Heart left ventricle (tissue), 16 donors: ENCODE measurements at regions not wholly inside any gene's neighbourhood (a gene's known extent, or its start where the extent isn't known, plus 50 kb on each side); places are given as distances from the start of the nearest gene placed in this dataset.

Source experiments
- ATAC-seq, 4 donors: fragments of 200-7000 bp; cut with Tn5 transposase; one replicate each; pipeline ENCODE4 v1.9.1; 2020 to 2022; ENCODE audit warnings: moderate library complexity in 4 of 4, mild to moderate bottlenecking in 3 of 4, moderate number of reproducible peaks in 1 of 4
- DNase-seq, 5 donors: peaks; one replicate each; pipeline ENCODE4 v3.0.0-alpha.2; 2020
- H3K27ac ChIP-seq, 12 donors: fragments of 200-600 bp; sonication (generic) in 4 of 12; one replicate each; pipeline versions ENCODE4 v1.5.0 to v1.8.0; 2016 to 2022; ENCODE audit warnings: mild to moderate bottlenecking in 2 of 12
- H3K27me3 ChIP-seq, 9 donors: fragments of 200-600 bp; sonication (generic) in 2 of 9; one replicate each; pipeline versions ENCODE4 v1.5.1 to v1.8.0; 2016 to 2022; ENCODE audit warnings: mild to moderate bottlenecking in 3 of 9
- H3K36me3 ChIP-seq, 9 donors: fragments of 200-600 bp; sonication (generic) in 2 of 9; one replicate each; pipeline versions ENCODE4 v1.5.0 to v1.8.0; 2018 to 2022; ENCODE audit warnings: mild to moderate bottlenecking in 2 of 9
- H3K4me1 ChIP-seq, 12 donors: fragments of 200-600 bp; sonication (generic) in 4 of 12; one replicate each; pipeline versions ENCODE4 v1.5.0 to v1.8.0; 2016 to 2022; ENCODE audit warnings: mild to moderate bottlenecking in 3 of 12
- H3K4me3 ChIP-seq, 12 donors: fragments of 200-600 bp; sonication (generic) in 4 of 12; one replicate each; pipeline versions ENCODE4 v1.5.0 to v1.8.0; 2017 to 2022; ENCODE audit warnings: mild to moderate bottlenecking in 9 of 12, moderate library complexity in 4 of 12
- H3K9me3 ChIP-seq, 12 donors: fragments of 200-600 bp; sonication (generic) in 4 of 12; one replicate each; pipeline versions ENCODE4 v1.5.0 to v1.8.0; 2016 to 2022; ENCODE audit warnings: mild to moderate bottlenecking in 1 of 12
- CTCF ChIP-seq, 12 donors: fragments of 200-600 bp; sonication (generic) in 4 of 12; IDR thresholded peaks; one replicate each; pipeline versions ENCODE4 v1.5.0 to v1.8.0; 2018 to 2022; ENCODE audit warnings: antibody characterized with exemption in 12 of 12, mild to moderate bottlenecking in 5 of 12
- POLR2A ChIP-seq, 2 donors: fragments of 450-650 bp; IDR thresholded peaks; one replicate each; pipeline ENCODE4 v1.6.1; 2017; ENCODE audit warnings: antibody characterized with exemption in 2 of 2, mild to moderate bottlenecking in 2 of 2, moderate library complexity in 2 of 2
- WGBS, 4 donors: extraction: QIAGEN DNeasy Blood & Tissue Kit in 2 of 4; methylation state at CpG; one replicate each; pipeline versions ENCODE4 v1.1.5 to v1.1.7; 2013 to 2018; 5-methylcytosine and 5-hydroxymethylcytosine counted together
- intact Hi-C, 10 donors: fragments of 100-400 bp; cut with DNase I; formaldehyde crosslinking; loops; one replicate each; pipeline versions ENCODE4 v1.11.1 to v1.14.2; 2022
- donor health status: ischemic (EF 13 %, LVEDD 7.1; RV severe dilation, severe dysfunction).
- donor health status: healthy with polysubstance abuse.
- donor health status: DM: no; HTN: yes; CAD: no.
- donor health status: DM: no; HTN: no; CAD: no.
- donor health status: ischemic (EF 25% LVEDD 6.9; RV normal size, moderate dysfunction).
- donor health status: ischemic (EF 25% LVEDD 5.7; RV mildly dilated, moderate dysfunction).
- donor health status: healthy.
- donor health status: DM: yes; HTN: yes; CAD: no.
- donor health status: ischemic (EF 35%, LVEDD 5.7; RV mildly dilated, moderate dysfunction).
- donor health status: nonischemic (EF 11% LVEDD 7.7; RV severe dilation, severe dysfunction).
- donor health status: DM: yes; HTN: yes; CAD: no.
- donor health status: PGD.
- donor health status: ischemic (EF 29% LVEDD 5.4; RV normal size, mild dysfunction).
- donor health status: nonischemic (EF 23%, LVEDD 6.1; RV moderate dilation, normal function).

- H3K4me1 ChIP-seq = peaks cover 0 to 8% (median 0%) of the 10 kb centered on the region in 12 donors
- intact Hi-C loops = loop anchor here in 1 of 10 donors (10.0 kb wide), 1 partner anchor 136 kb away; no protein-coding TSS in a partner anchor
- no peak overlapping the region for H3K4me3 ChIP-seq
- no peak overlapping the region for H3K27ac ChIP-seq
- no peaks in the 10 kb centered on the region for H3K27me3 ChIP-seq
- DNase-seq (no peak), ATAC-seq (no peak)
- H3K36me3 ChIP-seq = no peaks in the 10 kb centered on the region
- no peak for TF ChIP-seq CTCF (IDR thresholded peaks at IDR 0.05)
- no peak for TF ChIP-seq POLR2A (IDR thresholded peaks at IDR 0.05)
- WGBS, 4 donors = 0 to 83% (median 39%) methylated on average over 1 of the region's 1 CpG
- no peaks in the 10 kb centered on the region for H3K9me3 ChIP-seq
Measured at GRCh38 chr17:69761011-69761410, 314.0 kb upstream of the KCNJ16 start.

GRCh38 chr17:69761767-69762321 is 313.2 kb upstream of the KCNJ16 start:
- Histone ChIP-seq H3K4me1 (peaks cover 0 to 8% (median 0%) of the 10 kb centered on the region in 12 donors), H3K9me3 (no peaks in the 10 kb centered on the region), H3K27me3 (no peaks in the 10 kb centered on the region), H3K4me3 (no peak overlapping the region), H3K27ac (no peak overlapping the region), H3K36me3 (no peaks in the 10 kb centered on the region)
- intact Hi-C loops = loop anchor here in 1 of 10 donors (10.0 kb wide), 1 partner anchor 137 kb away; no protein-coding TSS in a partner anchor
- 62 to 67% (median 65%) methylated on average over 4 of the region's 4 CpGs for WGBS, 4 donors
- no peak for ATAC-seq
- no peak for DNase-seq
- TF ChIP-seq POLR2A (IDR thresholded peaks at IDR 0.05) (no peak), CTCF (IDR thresholded peaks at IDR 0.05) (no peak)

GRCh38 chr17:69762359-69762758 is 312.7 kb upstream of the KCNJ16 start:
- ATAC-seq (no peak), DNase-seq (no peak)
- Histone ChIP-seq H3K27me3 (no peaks in the 10 kb centered on the region), H3K27ac (peak overlapping the region in 1 of 12 donors; percentile 15), H3K4me3 (no peak overlapping the region), H3K4me1 (peaks cover 0 to 8% (median 0%) of the 10 kb centered on the region in 12 donors), H3K9me3 (no peaks in the 10 kb centered on the region), H3K36me3 (no peaks in the 10 kb centered on the region)
- intact Hi-C loops = loop anchor here in 1 of 10 donors (10.0 kb wide), 1 partner anchor 138 kb away; no protein-coding TSS in a partner anchor
- WGBS, 4 donors = 56 to 68% (median 64%) methylated on average over 1 of the region's 1 CpG
- no peak for TF ChIP-seq POLR2A (IDR thresholded peaks at IDR 0.05)

- intact Hi-C loops = loop anchor here in 1 of 10 donors (10.0 kb wide), 1 partner anchor 138 kb away; no protein-coding TSS in a partner anchor
- WGBS, 4 donors = 62 to 94% (median 92%) methylated on average over 2 of the region's 2 CpGs
- Histone ChIP-seq H3K9me3 (no peaks in the 10 kb centered on the region), H3K27ac (peak overlapping the region in 1 of 12 donors; percentile 15), H3K4me3 (no peak overlapping the region), H3K4me1 (peaks cover 0 to 8% (median 0%) of the 10 kb centered on the region in 12 donors), H3K36me3 (no peaks in the 10 kb centered on the region), H3K27me3 (no peaks in the 10 kb centered on the region)
- TF ChIP-seq CTCF (IDR thresholded peaks at IDR 0.05) = no peak
- no peak for ATAC-seq
- no peak for DNase-seq
Measured at GRCh38 chr17:69762766-69763165, 312.3 kb upstream of the KCNJ16 start.
